Activated B cell treated with CpG ODN at 0.5 μM for 24 hours (primary cell): ENCODE measurements at regions not wholly inside any gene's neighbourhood (a gene's known extent, or its start where the extent isn't known, plus 50 kb on each side); places are given as distances from the start of the nearest gene placed in this dataset.

ENCODE experiments used
- ATAC-seq: fragments of 200-7000 bp; cut with Tn5 transposase; one replicate; pipeline ENCODE4 v1.10.0; 2021; ENCODE audit warnings: low read depth, mild to moderate bottlenecking, moderate library complexity
- CTCF ChIA-PET: fragments of 350-600 bp; sonication (Branson Sonifier 250); formaldehyde crosslinking; loops from one replicate; lab custom pipeline; 2021; ENCODE audit warnings: antibody characterized with exemption; lab: Charles Lee
- POLR2A ChIA-PET: fragments of 350-600 bp; sonication (Branson Sonifier 250); formaldehyde crosslinking; loops from one replicate; lab custom pipeline; 2021; ENCODE audit warnings: antibody characterized with exemption; lab: Charles Lee
- DNase-seq: peaks from one replicate; pipeline ENCODE4 v3.0.0; 2022
- H3K27ac Mint-ChIP-seq: one replicate; pipeline ENCODE4 v1.8.0; 2020; ENCODE audit warnings: mixed read lengths
- H3K27me3 Mint-ChIP-seq: one replicate; pipeline ENCODE4 v1.8.0; 2021; ENCODE audit warnings: mixed read lengths
- H3K36me3 Mint-ChIP-seq: one replicate; pipeline ENCODE4 v1.8.0; 2021; ENCODE audit warnings: low read depth, mixed read lengths
- H3K4me1 Mint-ChIP-seq: one replicate; pipeline ENCODE4 v1.8.0; 2021; ENCODE audit warnings: mixed read lengths
- H3K4me3 Mint-ChIP-seq: one replicate; pipeline ENCODE4 v1.8.0; 2020; ENCODE audit warnings: mild to moderate bottlenecking, mixed read lengths
- H3K9me3 Mint-ChIP-seq: one replicate; pipeline ENCODE4 v1.8.0; 2020; ENCODE audit warnings: mixed read lengths
- intact Hi-C: fragments of 100-400 bp; cut with micrococcal nuclease; formaldehyde crosslinking; loops from one replicate; pipeline ENCODE4 v1.15.1; 2024
- TF ChIP-seq, protein P1 (sequence below): fragments of 200-600 bp; IDR thresholded peaks from one replicate; pipeline ENCODE4 v1.8.0; 2022; ENCODE audit warnings: antibody characterized with exemption, mild to moderate bottlenecking

DNA sequence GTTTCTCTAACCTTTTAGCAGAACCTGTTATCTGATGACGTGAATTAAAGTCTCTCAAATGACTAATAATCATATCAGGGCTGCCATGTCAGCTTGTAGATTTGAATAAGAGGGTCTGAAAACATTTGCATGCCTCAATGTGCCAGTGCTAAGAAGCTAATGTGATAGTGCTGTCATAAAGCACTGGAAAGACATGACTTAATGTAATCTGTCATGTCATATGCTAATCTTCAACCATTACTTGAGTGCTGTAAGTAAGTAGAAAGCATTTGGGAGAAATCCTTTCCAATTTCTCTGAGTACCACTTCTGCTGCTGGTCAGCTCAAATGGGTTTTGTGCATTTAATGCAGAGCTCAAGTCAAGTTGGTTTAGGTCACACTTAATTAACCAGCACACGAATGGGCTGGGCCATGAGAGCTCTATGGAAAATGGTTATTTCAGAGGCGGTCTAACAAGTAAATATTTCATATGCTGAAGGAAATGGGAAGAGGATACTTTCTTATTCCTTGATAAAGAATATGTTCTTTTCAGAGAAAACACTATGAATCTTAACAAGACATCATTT, 609.2 kb downstream of the LMO4 start:
- CTCF ChIA-PET, result no interaction called here
- H3K4me3 Mint-ChIP-seq, result no peak overlapping the region
- DNase-seq, result no peak
- no peaks in the 10 kb centered on the region for H3K4me1 Mint-ChIP-seq
- no peak for ATAC-seq
- POLR2A ChIA-PET, result no interaction called here
- no peak overlapping the region for H3K27ac Mint-ChIP-seq
- intact Hi-C loops, result no loop called here
- TF ChIP-seq, protein P1, sequence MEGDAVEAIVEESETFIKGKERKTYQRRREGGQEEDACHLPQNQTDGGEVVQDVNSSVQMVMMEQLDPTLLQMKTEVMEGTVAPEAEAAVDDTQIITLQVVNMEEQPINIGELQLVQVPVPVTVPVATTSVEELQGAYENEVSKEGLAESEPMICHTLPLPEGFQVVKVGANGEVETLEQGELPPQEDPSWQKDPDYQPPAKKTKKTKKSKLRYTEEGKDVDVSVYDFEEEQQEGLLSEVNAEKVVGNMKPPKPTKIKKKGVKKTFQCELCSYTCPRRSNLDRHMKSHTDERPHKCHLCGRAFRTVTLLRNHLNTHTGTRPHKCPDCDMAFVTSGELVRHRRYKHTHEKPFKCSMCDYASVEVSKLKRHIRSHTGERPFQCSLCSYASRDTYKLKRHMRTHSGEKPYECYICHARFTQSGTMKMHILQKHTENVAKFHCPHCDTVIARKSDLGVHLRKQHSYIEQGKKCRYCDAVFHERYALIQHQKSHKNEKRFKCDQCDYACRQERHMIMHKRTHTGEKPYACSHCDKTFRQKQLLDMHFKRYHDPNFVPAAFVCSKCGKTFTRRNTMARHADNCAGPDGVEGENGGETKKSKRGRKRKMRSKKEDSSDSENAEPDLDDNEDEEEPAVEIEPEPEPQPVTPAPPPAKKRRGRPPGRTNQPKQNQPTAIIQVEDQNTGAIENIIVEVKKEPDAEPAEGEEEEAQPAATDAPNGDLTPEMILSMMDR, result no peak
- no peaks in the 10 kb centered on the region for H3K27me3 Mint-ChIP-seq
- no peaks in the 10 kb centered on the region for H3K36me3 Mint-ChIP-seq
- no peaks in the 10 kb centered on the region for H3K9me3 Mint-ChIP-seq

DNA sequence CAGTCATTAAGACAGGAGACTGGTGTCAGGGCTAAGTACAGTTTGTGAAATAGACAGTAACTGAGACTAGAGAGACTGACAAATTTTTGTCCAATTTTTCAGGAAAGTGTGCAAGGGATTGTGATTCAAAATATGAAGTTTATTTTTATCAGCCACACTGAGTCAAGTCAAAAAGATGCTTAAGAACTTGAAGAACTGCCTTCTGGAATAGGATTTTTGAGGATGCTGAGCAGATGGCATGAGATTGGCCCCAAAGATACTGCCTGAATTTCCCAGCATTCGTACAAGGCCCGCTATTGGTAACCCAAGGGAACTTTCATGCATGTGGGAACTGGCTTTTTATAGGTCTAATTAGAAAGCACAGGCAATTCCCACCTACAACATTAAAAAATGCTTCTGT, 610.0 kb downstream of the LMO4 start:
- POLR2A ChIA-PET, result no interaction called here
- no peaks in the 10 kb centered on the region for H3K4me1 Mint-ChIP-seq
- ATAC-seq, result no peak

DNA sequence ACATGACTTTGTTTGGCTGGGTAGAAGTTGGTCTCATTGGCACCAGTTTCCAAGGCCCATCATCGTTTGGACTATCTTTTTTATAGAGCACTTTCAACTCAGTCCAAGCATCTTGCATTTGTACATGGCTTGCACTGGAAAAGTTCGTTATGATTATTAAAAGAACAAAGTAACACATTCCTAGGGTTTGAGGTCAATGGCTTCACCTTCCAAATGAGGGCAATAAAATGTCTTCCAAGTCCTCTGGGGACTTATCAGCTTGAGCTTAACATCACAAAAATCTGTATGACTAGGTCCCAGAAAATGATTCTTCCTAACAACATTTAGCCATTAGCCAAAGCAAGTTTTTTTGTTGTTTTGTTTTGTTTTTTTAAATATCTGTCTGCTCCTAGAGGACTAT, 610.8 kb downstream of the LMO4 start:
- Mint-ChIP-seq H3K27ac (no peak overlapping the region), H3K4me1 (no peaks in the 10 kb centered on the region), H3K27me3 (no peaks in the 10 kb centered on the region), H3K4me3 (no peak overlapping the region), H3K36me3 (no peaks in the 10 kb centered on the region), H3K9me3 (no peaks in the 10 kb centered on the region)
- DNase-seq, result no peak
- TF ChIP-seq, protein P1, result no peak
- ChIA-PET POLR2A (no interaction called here), CTCF (no interaction called here)
- intact Hi-C loops, result no loop called here
- no peak for ATAC-seq

More for the DNA sequence above, 610.0 kb downstream of the LMO4 start:
- no peak for DNase-seq
- H3K27me3 Mint-ChIP-seq, result no peaks in the 10 kb centered on the region
- intact Hi-C loops, result no loop called here
- TF ChIP-seq, protein P1, result no peak
- no peak overlapping the region for H3K27ac Mint-ChIP-seq
- H3K36me3 Mint-ChIP-seq, result no peaks in the 10 kb centered on the region
- H3K4me3 Mint-ChIP-seq, result no peak overlapping the region
- H3K9me3 Mint-ChIP-seq, result no peaks in the 10 kb centered on the region
- CTCF ChIA-PET, result no interaction called here

DNA sequence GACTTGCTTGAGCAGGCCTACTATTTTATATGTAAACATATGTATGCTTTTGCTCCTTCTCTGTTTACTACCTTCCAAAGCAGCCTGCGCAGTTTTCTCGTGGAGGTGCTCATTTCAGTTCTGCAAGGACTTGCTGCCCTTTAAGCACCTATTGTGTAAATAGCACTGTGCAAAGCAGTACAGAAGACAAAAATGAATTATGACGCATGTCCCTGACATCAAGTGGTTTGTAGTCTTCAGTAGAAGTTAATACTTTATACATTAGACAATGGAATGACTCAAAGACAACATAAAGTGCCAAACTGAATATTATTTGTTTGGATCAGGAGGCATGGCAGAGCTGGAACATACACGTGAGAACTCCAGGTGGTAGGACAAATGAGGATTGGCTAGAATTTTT, 611.7 kb downstream of the LMO4 start:
- no peaks in the 10 kb centered on the region for H3K4me1 Mint-ChIP-seq
- CTCF ChIA-PET, result no interaction called here
- no peaks in the 10 kb centered on the region for H3K36me3 Mint-ChIP-seq
- POLR2A ChIA-PET, result no interaction called here
- no peak overlapping the region for H3K4me3 Mint-ChIP-seq
- DNase-seq (no peak), ATAC-seq (no peak)
- no peaks in the 10 kb centered on the region for H3K27me3 Mint-ChIP-seq
- TF ChIP-seq, protein P1, result no peak
- intact Hi-C loops, result no loop called here
- H3K27ac Mint-ChIP-seq, result no peak overlapping the region
- H3K9me3 Mint-ChIP-seq, result no peaks in the 10 kb centered on the region

DNA sequence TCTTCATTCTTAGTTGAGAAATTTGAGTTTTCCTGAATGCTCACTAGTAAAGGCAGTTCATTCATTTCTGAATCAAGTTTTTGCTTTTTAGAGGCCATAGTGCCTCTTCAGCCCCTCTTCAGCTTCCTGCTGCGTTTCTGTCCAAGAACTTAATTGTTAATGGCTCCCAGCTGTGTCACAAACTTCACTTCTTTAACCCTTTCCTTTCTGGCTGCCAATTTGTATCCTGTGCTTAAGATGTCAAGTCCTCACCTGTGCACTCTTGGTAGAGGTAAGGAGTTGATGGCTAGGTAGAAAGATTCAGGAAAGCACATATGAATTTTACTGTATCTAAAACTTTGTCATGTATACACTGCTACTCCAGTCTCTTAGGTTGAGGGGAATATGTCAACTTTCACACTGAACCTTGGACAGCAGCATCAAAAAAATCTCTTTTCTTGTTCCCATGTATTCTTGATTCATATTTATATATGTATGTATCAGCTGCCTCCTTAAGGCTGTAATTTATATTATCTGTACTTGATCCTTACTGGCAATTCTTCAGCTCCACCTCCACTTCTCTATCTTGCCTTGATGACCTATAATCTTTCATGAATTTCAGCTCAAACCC, 612.8 kb downstream of the LMO4 start:
- no peaks in the 10 kb centered on the region for H3K27me3 Mint-ChIP-seq
- TF ChIP-seq, protein P1, result no peak
- no peak overlapping the region for H3K4me3 Mint-ChIP-seq
- no peaks in the 10 kb centered on the region for H3K9me3 Mint-ChIP-seq
- no peaks in the 10 kb centered on the region for H3K4me1 Mint-ChIP-seq
- ATAC-seq (no peak), DNase-seq (no peak)
- CTCF ChIA-PET, result interaction anchor here (2.5 kb wide), 1 partner anchor 12 kb away, joined by 10 read pairs; no protein-coding TSS in a partner anchor
- intact Hi-C loops, result no loop called here
- H3K27ac Mint-ChIP-seq, result no peak overlapping the region
- POLR2A ChIA-PET, result no interaction called here
- H3K36me3 Mint-ChIP-seq, result no peaks in the 10 kb centered on the region
